Panc1 (cell line): ENCODE measurements at regions not wholly inside any gene's neighbourhood (a gene's known extent, or its start where the extent isn't known, plus 50 kb on each side); places are given as distances from the start of the nearest gene placed in this dataset.

Experiments used
- CTCF ChIP-seq: fragments of 450-650 bp; IDR thresholded peaks from 2 replicates; pipeline ENCODE4 v1.5.1; 2017; ENCODE audit warnings: mild to moderate bottlenecking
- POLR2AphosphoS5 ChIP-seq: IDR thresholded peaks from 2 replicates; pipeline ENCODE4 v1.6.1; 2012; ENCODE audit warnings: mild to moderate bottlenecking, low read depth, low read length, moderate library complexity
- REST ChIP-seq, 2 experiments: IDR thresholded peaks; 2 replicates each; pipeline ENCODE4 v1.6.1; 2011 to 2012; ENCODE audit warnings: low read depth in 2 of 2, control low read depth in 1 of 2, low read length in 1 of 2, mild to moderate bottlenecking in 1 of 2, moderate library complexity in 1 of 2; ENCODE audit not compliant: insufficient read depth in 1 of 2
- SIN3A ChIP-seq: IDR thresholded peaks from 2 replicates; pipeline ENCODE4 v1.6.1; 2012; ENCODE audit warnings: low read depth, mild to moderate bottlenecking, low read length, moderate library complexity, borderline replicate concordance; ENCODE audit not compliant: insufficient read depth
- TCF7L2 ChIP-seq: IDR thresholded peaks from 2 replicates; pipeline ENCODE4 v1.6.1; 2011; ENCODE audit warnings: mild to moderate bottlenecking, low read depth, low read length, inconsistent platforms

DNA sequence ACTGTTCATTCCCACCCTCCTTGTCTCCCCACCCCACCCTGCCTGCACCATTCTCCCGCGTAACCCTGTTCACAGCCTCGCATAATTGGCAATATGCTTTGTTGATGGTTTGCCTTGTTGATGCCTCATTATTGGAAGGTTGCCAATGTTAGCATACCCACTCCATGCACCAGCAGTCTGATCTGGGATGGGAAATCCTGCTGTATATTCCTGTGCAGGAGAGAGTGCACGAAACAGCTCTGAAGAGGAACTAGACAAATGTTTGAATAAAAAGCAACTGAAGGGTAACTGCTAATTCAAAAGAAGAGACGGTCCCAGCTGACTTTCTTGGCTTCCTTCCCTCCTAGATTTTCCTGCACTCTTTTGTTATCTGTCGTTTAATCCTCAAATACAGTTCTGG is 271.7 kb upstream of the TLE4 start:
- TF ChIP-seq CTCF (no peak), POLR2AphosphoS5 (no peak), TCF7L2 (no peak), REST (IDR thresholded peaks at IDR 0.05; ENCODE audit: insufficient read depth in 1 of 2, low read depth in 2 of 2, low read length in 1 of 2) (no peak), SIN3A (no peak)
